GM18867 (cell line): ENCODE measurements at regions not wholly inside any gene's neighbourhood (a gene's known extent, or its start where the extent isn't known, plus 50 kb on each side); places are given as distances from the start of the nearest gene placed in this dataset.

Experiments
- ATAC-seq: cut with Tn5 transposase; IDR thresholded peaks from one replicate; pipeline ENCODE4 v1.9.1; 2021; ENCODE audit warnings: mild to moderate bottlenecking, moderate library complexity; ENCODE audit not compliant: unreplicated experiment

DNA sequence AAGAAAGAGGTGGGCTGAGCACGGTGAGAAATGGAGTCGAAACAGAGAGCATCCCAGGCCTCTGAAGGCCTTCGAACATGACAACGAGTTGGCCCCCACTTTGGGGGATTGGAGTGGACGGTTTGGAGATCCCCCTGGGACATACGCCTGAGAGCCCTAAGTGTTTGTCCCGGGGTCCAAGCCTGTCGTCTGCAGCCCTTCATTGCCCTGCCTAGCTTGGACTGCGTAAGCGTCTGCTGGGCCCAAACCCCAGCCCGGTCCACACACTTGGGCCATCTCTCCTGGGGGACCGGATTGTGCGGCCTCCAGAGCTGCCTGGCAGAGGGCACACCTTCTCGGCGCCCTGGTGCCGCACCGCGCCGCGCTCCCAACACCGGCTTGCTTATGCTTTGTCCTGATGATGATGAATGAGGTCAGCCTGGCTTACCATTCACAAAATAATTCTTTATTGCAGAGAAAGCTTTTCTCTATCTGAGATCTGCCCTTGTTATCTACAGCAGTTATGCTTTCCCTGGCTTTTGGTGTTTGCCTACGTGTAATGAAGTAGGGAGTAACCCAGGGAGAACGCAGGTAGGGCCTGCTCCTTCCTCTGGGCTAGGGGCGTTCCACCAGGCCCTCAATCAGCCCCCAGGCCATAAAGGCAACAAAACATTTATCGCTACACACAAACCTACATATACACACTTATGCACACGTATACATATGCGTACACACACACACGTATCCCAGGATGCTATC, 85.9 kb upstream of the PPARA start:
- no peak for ATAC-seq

DNA sequence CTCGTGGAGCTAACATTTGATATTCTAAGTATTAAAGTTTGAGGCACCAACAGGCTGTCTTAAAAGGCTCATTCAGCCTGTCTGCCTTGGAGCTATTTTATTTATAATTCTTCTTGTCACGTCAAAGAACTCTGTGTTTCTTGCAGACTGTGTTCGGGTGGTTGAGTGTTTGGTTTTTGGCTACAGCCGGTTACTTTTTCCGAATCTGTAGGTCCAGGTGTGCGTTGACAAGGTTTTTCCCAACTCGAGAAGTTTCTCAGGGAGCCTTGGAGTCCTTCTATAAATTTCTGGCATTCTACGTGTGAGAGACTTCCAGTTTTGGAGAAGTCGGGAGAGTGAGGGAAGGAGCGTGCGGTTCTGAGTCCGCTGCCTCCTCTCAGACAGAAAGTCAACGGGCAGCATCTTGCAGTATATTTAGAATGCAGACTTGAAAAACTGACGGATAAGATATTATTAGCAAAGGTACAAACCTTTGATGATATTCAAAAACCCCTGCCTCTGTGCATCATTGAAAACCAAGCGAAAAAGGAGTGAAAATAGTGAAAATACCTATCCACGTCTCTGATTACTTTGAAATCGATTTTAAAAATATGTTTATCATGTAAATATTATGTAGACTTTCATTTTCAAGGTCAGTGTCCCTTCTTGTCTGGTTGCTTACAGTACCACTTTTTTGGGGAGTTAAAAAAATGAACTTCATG, 85.2 kb upstream of the PPARA start:
- no peak for ATAC-seq

DNA sequence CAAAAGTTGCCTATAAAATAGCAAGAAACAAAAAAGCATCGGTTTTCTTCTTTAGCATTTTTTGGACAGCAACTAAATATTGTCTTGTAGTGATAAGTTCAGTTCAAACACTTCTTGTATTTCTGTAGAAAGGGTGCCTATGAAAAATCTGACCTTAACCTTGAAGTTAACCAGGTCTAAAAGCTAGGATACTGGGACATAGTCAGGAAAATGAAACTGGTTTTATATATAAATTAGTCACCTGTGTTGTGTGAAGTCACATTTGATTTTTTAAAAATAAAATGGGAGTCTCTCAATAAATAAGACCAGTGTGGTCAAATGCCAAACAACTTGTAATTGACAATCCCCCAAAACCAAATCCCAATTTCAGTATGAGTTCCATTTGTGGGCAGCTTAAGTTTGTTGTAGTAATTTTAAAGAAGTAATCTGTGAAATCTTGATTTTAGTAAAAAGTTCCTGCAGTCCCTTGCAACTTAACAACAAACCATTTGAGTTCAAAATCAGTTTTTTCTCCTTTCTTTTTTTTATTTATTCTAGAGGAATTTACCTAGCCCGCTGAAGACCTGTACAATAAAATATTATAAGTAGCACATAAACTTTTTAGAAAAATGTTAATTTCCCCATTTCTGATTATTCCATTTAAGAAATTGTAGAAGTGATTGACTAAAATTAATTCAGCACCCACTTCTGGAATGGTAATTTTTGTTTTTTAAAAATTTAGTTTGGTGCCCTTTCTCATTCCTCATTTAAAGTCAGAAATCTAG, 84.5 kb upstream of the PPARA start:
- no peak for ATAC-seq

DNA sequence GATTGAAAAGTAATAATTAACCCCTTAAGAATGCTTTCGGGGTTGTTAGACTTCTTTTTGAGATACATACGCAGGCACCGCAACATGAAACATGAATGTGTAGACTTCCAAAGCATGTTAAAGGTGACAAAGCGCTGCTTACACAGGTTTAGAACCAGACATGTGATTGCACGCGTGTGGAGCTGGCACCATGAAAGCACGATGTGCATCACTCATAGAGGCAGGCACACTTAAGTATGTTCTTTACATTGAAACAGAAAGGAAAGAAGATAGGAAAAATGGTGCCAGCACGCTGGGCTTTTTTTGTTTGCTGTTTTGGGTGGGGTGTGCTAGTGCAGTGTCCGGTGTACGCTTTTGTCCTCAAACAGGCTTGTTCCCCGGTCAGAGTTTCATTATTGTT, 83.6 kb upstream of the PPARA start:
- ATAC-seq, result no peak

DNA sequence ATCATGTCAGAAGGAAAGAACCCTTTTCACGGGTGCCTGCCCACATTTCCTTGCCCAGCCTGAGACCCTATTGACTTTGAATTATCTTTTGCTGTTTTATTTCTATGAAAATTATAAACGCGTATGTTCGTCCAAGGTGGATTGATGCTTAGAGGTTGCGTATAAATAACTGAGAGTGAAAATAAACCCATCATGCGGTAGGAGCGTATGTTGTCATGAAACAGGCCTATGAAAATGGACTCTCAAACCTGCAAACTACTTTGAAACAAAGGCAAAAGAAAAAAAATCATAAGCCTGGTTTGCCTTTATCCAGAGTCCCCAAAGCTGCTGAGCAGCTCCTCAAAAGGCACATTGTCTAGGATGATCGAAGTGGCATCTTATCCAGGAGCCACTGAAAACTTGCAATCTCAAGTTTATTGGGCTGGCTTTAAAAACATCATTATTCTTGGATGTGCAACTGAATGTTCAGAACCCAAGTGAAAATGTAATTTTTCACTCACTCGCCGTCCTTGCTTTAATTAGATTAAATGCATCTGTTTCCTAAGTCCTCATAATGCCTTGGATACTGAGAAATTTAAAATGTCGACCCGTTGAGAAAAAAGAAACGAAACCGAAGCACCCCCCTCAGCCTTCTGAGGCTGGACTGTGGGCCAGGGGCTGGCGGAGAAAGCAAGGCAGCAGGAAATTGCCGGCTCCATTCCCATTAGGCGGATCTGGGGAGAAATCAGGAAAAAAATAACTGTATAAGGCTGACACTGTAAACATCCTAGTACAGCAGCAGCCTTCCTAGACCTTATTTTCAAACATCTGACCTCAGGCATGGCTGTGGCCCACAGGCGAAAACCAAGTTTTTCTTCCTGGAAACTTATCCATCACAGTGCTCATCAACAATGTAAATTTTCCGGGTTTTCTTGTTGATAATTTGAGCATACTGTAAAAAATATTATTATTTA, 82.9 kb upstream of the PPARA start:
- ATAC-seq, result no peak

DNA sequence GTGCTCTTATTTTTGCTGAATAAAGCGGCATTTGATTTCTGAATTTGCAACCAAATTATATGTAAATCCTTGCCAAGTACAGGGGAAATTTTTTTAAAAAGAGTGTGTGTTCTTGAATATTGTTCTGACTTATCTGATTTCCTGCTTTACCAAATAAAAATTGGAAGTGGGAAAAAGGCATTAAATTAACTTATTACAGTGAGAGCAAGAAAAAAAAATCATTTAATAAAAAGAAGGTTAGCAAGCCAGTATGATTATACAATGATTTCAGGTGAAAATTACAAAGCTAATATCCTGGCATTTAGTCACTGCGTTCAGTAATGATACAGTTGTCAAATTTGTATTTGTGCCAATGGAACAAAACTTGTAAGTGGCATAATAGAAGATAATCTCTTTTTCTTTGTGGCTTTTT, 82.1 kb upstream of the PPARA start:
- no peak for ATAC-seq

DNA sequence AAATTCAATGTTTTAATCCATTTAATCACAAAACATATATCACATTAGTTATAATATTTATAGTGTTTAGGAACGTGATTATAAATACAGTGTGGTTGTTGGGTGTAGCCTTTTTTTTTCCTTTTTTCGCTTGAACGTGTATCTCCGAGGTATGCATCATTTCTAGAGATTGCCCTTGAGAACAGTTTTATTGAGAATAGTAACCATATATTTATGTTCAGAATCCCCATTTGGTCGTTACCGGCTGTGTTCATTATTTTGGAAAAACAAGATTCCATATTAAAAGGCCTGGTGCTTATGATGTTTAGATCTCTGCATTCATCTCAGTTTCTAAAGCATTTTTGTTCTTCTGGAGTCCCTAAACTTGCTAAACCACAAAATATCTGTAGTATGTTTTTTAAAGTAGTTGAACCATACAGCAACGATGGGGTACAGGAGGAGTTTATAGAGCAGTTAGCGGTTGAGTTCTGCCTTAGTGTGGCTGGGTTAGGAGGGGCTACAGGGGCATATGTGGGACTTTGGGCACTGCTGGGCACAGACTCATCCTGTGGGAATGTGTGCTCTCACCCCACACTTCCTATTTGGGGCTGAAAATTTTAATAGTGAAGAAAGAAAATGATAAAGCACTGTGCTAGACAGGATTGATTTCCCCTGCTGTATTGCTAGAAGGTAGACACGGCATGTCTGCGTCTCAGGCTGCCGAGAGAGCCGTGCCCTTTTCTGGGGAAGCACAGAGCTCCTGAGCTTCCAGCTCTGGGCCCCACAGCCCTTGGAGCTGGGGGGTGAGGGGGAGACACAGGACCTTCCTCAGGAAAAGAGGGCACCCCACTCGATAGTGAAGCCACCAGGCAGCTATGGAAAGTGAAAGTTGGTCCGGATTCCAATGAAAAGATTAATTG, 81.5 kb upstream of the PPARA start:
- no peak for ATAC-seq

DNA sequence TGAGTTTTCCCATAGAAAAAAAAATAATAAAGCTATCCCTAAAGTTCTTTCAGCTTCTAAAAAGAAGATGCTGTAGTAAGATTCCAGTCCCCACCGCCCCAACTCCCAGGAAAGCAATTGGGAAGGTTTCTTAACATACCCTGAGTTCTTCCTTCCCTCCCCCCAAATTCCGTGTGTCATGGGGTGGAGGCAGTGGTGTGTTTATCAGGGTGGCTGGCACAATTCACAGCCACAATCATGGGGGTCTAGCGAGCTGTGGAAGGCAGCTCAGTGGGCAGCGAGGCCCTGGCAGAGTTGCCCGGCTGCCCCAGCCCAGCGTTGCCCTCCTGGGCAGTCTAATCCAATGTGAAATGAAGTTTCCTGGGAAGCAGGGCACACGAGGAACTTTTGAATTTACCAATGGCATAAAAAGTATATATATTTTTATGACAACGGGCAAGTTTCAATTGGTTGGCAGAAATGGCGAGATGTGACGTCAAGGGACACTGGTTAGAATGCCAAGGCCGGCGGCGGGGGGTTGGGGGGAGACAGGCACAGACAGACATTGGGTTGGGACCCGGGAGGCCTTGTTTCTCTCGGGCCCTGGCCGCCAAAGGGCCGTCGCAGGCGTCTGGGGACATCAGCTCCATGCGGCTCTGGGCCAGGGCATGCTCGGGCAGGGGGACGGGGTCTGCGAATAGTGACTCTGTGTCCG, 80.7 kb upstream of the PPARA start:
- ATAC-seq, result no peak

DNA sequence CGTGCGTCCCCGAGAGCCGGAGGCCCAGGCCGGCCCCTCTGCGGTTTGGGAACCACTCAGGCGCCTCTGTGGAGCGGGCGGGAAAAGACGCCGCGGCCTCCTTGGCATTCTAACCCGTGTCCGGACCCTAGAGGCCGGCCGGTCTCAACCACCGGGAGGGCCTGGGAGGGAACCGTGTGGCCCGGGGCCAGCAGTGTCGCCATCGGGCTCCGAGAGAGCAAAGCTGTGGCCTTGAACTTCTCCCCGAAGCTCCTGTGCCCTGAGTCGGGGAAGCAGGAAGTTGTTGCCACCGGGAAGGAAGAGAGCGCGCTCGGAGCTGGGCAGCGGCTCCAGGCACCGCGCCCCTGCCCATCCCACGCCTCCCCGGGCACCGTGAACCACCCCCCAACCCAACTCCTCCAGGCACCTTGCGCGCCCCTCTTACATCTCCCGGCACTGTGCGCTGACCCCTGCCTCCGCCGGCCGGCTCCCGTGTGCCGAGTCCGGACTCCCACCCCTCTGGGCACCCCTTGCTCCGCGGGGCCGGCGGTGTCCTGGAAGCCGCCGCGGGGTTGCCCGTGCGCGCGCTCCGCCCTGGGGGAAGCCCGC, 80.0 kb upstream of the PPARA start:
- ATAC-seq, result peak; percentile 32

DNA sequence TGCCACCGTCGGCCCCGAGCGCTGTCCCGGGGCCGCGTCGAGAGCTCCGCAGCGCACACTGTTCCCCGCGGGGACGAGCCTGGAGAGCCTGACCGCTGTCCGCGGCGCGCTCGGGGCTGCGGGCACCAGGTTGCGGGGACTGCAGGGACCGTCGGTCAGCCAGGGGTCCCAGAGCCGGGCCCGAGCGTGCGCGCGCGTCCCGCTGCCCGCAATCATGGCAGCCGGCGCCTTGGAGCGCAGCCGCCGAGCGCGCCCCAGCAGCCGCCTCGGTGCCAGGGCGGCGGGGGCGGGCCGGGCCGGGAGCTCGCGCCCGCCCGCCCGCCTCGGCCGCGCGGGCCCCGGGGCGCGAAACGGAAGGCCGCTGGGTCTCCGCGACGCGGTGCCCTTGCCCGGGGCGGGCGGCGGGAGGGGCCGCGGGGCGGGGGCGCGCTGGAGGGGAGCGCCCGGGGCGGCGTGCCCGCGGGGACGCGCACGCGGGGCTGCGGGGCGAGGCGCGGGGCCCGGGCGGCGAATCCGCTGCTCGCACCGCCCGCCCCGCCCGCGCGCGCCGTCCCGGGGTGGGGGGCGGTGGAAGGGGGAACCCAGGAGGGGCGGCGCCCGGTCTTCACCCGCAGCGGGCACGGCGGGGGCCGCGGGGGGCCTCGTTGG, 79.4 kb upstream of the PPARA start:
- ATAC-seq, result peak; percentile 31

DNA sequence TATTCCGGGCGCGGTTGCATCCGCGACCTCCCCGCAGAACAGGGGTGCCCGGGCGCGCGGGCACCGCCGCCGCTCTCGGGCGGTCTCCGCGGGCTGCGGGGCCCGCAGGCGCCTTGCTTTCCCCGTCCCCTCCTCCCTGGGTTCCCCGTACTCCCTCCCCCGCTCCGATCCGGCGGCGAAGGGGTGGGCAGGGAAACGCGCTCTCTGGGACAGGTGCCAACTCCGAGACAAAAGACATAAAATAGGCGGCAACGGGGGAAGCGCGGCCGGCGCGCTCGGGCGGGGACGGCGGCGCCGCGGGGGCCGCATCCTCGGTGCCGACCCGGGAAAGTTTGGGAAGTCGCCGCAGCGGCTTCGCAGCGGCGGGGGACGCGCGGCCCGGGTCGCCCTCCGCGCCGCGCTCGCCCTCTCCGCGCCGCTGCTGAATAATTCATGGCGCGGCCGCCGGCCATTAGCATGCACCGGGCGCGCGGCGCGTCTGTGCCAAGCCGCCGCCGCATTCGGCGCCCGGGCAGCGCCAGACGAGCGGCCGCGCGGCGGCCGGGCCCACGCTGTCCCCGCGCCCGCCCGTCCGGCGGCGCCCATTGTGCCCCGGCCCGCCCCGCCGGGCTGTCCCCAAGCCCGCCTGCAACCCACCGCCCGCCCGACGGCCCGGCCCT, 78.7 kb upstream of the PPARA start:
- ATAC-seq, result peak; percentile 30

DNA sequence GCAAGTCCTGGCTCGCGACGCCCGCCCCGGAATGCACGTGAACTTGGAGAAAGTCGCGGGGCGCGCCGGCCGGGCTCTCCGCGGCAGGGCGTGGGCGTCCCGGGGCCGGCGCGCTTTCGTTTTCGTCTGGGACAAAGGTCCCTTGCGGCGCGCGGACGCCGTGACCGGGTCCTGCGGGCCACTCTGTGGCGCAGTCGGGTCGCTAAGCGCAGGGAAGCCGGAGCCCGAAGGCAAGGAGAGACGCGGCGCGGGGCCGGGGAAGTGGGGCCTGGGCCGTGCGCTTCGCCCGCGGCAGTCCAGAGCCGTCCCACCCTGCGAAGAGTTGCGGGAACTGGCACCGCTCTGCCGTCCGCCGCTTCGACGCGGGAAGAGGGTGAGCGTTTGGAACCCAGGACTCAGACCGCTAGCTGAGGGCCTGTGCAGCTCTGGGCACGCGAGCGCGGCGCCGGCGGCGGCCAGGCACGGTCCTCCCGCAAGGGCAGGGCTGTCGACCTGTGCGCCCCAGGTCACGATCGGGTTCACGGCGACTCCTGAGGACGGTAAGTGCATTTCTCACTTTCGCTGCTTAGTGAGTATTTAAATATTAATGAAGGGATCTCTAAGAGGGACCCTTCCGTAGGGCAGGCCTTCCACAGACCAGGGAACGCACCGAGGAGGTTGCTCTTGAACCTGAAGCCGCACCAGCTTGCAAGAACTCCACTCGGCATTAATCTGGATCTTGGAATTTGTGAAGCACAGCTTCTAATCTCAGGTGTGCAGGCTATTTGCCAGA, 78.0 kb upstream of the PPARA start:
- ATAC-seq, result peak; percentile 26

DNA sequence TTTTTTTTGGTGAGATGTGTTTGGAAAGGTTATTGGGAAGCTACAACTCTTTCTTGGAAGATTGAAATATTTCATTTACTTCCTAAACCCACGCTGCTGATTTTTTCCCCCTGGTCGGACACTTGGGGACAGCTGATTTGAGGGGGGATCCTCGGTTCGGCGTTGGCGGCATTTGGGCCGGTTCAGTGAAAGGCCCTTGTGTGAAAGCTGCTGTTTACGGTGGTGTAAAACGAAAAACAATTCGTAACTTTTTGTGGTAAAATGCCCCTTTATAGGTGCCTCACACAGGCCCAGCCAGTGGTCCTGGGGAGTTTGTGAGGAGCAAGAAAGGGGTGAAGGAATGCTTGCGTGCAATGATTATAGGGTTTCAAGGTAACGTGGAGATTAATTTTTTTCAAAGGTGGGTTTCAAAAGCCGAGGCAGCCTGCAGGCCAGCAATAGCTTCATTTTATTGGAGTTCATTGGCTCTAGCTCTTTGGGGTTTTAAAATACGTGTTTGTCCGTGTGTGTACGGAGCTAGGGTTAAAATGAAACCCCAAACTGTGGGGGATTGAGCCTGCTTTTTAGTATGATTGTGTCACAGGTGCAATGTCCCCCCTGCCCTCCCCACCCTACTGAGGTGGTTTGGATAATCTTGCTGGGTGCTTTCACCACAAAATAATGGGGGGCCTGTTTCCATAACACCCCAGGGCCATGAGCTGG, 77.2 kb upstream of the PPARA start:
- no peak for ATAC-seq

DNA sequence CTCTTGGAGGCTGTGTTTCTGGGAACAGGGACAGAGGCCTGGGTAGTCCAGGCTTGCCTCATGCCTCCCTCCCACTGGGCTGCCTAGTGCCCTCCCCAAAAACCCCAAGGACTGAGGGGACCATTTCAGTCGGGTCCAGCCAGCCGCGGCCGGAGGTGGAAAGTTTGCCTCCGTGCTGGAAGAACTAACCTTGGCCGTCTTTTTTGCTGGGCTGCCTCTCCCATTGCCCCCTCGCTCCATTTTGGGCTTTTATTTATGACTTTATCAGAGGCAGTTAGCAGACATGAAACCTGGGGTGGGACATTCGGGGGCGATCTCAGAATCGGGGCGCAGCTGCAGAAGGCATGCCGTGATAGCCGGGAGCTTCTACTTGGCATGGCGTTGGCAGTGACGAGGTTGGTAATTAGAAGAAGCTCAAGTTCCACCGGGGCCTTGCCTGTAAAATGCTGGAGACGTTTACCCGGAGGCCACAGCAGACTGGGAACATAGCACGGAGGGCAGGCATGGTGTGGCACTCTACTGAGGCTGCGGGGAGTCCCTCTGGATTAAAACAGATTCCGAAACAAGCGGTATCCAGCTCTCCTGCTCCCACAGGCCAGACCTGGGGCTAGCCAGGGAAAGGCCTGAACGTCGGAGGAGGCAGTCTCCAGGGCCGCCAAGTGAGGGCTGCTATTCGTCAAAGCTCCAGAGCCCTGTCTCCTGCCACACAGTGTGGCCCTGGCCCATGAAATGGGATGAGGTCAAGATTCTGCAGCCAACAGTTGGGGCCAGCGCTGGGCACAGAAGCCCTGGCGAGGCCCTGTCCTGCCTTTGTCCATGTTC, 76.4 kb upstream of the PPARA start:
- ATAC-seq, result no peak

DNA sequence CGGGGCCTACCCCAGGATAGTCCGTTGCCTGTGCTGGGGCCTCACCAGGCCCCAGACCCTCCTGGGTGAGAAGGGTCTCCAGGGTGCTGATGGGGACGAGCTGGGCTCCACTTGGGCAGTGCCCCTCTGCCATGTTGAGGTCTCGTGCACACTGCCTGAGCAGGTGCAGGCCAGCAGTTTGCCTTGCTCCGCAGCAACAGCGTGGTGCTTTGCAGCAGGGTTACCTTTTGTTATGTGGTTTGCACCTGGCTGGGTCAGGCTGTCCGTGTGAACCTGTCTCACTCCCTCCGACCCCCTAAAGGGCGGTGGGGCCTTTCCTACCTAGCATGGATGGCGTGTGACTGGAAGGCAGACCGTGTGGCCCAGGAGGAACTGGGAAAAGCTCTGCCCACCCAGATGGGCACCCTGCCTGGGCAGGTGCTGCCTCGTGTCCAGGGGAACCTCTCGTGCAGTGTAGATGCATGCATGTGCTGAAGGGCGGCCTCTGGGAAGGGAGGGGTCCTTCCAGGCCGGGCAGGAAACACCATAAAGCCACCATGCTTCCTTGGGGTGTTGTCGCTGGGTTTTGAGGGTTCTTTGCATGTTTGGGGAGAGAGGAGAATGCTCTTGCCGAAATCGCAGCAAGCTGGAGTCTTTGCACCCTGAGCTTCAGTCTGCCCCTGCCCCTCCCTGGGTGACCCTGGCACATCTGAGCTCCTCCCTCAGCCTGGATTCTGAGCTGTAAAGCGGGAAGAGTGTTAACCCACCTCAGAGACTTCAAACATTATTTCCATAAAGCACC, 75.4 kb upstream of the PPARA start:
- no peak for ATAC-seq
